ENCODE measurements at regions not wholly inside any gene's neighbourhood (a gene's known extent, or its start where the extent isn't known, plus 50 kb on each side); places are given as distances from the start of the nearest gene placed in this dataset.

- H3K4me3 ChIP-seq (ENCODE audit: low read depth, low read length) = no peak overlapping the region
Measured at GRCh38 chr5:152938630-152939029, 533.6 kb upstream of the NMUR2 start.

GRCh38 chr5:152942633-152943336 lies 537.7 kb upstream of the NMUR2 start:
- H3K4me3 ChIP-seq (ENCODE audit: low read depth, low read length) = no peak overlapping the region
- no peak for DNase-seq (ENCODE audit: low read depth)

More at GRCh38 chr5:152938630-152939029, 533.6 kb upstream of the NMUR2 start:
- DNase-seq (ENCODE audit: low read depth) = no peak

GRCh38 chr5:152953788-152954483 lies 536.5 kb upstream of the GRIA1 start:
- no peak overlapping the region for H3K4me3 ChIP-seq (ENCODE audit: low read depth, low read length)
- no peak for DNase-seq (ENCODE audit: low read depth)

DNA sequence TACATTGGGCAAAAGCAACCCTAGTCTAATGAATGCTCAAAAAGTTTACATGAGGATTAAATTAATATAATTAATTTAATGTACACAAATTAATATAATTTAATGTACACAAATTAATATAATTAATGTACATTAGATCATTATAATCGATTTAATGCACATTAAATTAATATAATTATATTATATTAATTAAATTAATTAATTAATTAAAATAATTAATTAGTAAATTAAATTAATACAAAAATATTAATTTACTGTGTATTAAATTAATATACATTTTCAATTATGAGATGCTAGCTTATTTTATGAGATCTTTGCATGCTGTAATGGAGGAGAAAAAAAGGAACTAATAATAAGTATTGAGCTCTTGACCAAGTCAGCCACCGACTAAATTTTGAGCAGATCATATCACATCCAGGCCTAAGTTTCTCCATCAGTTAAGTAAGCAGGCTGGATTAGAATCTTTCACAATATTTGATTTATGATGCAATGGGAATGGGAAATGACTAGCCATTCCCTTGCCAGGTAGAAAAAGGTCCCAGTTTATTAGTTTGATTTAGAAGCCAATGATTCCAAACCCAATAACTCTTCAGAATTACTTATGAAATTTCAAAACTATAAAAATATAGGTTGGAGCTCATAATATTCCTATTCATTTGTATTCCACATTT lies 533.4 kb upstream of the GRIA1 start:
- no peak for DNase-seq (ENCODE audit: low read depth)
- no peak overlapping the region for H3K4me3 ChIP-seq (ENCODE audit: low read depth, low read length)

DNA sequence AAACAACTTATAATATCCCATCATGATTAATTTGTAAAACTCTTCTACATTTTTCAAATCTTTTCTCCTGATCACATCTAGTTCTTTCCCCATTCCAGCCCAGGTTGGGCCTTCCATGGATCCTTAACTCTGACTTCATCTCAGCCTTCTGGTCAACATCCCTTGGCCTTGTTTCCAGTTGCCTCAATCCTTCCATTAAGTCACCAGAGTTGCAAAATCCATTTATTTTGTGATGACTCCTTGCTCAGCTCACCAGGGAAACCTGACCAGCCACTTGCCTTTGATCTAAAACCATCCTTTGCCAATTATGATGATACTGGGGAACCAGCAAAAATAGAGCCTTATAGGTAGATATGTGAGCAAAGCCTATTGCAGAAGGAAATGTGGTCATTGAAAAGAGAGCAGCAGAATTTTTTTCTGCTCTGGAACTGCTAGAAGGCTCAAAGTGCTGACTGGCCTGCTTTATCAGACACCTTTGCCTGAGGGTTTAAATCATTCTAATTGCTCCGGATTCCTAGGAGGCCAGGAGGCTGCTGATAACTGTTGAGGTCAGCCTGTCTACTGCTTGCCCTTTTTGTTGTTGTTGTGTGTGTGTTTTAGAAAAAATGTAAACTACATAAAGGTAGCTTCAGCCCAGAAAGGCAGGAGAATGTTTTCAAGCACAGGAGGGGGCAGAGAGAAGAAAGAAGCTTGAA lies 512.2 kb upstream of the GRIA1 start:
- no peak for DNase-seq (ENCODE audit: low read depth)

GRCh38 chr5:152987131-152987530 lies 503.3 kb upstream of the GRIA1 start:
- H3K4me3 ChIP-seq (ENCODE audit: low read depth, low read length) = no peak overlapping the region
- no peak for DNase-seq (ENCODE audit: low read depth)

More for the DNA sequence above, 512.2 kb upstream of the GRIA1 start:
- H3K4me3 ChIP-seq (ENCODE audit: low read depth, low read length) = no peak overlapping the region

DNA sequence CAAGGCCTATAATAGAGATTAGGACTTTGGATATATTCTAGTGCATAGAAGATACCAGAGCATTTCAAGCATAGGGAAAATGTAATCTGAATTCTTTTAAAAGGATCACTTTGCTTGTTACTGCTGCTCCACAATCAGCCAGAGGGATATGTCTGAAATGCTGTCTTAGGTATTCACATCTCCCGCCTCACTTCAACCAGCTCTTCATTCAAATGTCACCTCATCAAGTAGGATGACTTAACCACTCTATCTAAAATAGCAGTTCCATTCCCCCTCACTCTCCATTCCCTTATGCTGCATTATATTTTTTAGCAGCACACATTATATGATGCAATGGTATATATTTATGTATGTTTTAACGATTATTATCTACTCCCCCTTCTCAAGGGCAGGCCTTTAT lies 500.3 kb upstream of the GRIA1 start:
- no peak overlapping the region for H3K4me3 ChIP-seq (ENCODE audit: low read depth, low read length)
- no peak for DNase-seq (ENCODE audit: low read depth)

DNA sequence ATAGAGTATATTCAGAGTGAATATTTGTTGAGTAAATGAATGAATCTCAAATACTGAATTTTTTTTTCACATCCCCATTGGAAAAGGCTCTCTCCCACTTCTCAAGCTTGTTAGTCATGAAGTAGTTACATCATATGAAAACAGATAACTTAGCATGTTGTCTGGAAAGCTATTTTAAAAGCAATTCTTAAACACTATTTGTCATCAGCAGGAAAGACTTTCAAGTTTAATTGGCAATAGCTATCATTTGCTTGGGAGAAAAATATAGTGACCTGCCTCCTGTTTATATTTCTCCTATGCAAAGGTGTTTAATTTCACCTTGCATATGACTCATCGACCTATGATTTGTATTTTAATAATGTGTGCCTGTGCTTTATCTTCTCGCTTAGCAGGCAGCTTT lies 499.8 kb upstream of the GRIA1 start:
- DNase-seq (ENCODE audit: low read depth) = no peak
- no peak overlapping the region for H3K4me3 ChIP-seq (ENCODE audit: low read depth, low read length)

DNA sequence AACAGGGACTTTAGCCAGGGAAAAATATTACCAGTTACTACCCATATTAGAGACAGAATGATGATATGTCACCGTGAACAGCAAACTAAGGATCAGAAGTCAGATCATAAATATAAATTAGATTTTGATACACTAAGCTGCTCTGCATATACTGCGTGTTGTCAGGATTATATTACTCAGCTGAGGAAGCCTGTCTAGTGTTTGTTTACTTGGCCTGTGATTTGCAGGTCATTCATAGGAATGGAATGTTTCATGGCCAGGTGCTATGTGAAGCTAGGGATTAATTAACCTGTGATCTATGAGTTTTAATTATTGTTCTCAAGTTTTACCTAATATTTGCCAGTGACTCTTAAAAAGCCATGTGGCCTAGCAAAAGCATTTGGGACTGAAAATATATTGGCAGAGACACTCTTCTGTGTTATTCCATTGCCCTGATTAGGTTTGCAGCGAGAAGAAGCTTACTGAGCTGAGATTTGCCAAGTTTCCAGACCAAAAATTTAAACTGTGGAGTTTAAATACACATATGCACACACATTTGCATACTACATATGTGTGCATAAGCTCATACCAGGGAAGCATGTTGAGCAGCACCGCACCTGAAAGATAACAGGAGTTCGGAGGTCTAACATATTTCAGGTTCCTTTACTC lies 496.3 kb upstream of the GRIA1 start:
- DNase-seq (ENCODE audit: low read depth) = no peak
- no peak overlapping the region for H3K4me3 ChIP-seq (ENCODE audit: low read depth, low read length)

- DNase-seq (ENCODE audit: low read depth) = no peak
- H3K4me3 ChIP-seq (ENCODE audit: low read depth, low read length) = no peak overlapping the region
Measured at GRCh38 chr5:152995214-152995725, 495.2 kb upstream of the GRIA1 start.

DNA sequence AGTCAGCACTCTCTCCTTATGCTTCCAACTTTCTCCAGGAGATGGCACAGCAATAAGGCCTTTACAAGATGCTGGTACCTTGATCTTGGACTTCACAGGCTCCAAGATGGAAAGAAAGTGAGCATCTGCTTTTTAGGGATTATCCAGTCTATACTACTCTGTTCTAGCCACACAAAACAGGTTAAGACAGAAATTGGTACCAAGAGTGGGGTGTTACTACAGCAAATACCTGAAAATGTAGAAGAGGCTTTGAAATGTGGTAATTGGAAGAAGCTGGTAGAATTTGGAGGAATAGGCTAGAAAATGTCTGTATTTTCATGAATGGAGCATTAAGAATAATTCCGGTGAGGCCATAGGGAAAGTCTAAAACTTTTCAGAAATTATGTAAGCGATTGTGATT lies 484.8 kb upstream of the GRIA1 start:
- no peak for DNase-seq (ENCODE audit: low read depth)
- H3K4me3 ChIP-seq (ENCODE audit: low read depth, low read length) = no peak overlapping the region

GRCh38 chr5:153006681-153007080 lies 483.8 kb upstream of the GRIA1 start:
- H3K4me3 ChIP-seq (ENCODE audit: low read depth, low read length) = no peak overlapping the region
- DNase-seq (ENCODE audit: low read depth) = no peak

DNA sequence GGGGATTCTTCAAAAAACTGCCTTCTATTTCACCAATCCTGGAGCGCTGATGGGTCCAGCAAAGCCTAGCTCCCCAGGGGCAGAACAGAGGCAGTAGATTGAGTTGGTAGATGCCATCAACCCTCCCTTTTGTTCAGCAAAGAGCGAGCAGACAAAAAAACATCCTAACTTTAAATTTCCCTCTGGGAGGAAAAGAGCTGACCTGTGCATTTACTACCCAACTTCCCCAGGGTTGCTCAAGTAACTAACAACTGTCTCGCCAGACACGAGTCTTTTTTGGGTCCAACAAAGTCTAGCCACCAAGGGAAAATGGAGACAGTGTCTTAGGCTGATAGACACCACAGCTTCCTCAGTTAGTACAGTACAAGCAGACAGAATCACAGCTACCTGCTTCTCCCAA lies 476.3 kb upstream of the GRIA1 start:
- no peak for DNase-seq (ENCODE audit: low read depth)
- no peak overlapping the region for H3K4me3 ChIP-seq (ENCODE audit: low read depth, low read length)

- no peak overlapping the region for H3K4me3 ChIP-seq (ENCODE audit: low read depth, low read length)
- DNase-seq (ENCODE audit: low read depth) = no peak
Measured at GRCh38 chr5:153018121-153018520, 472.3 kb upstream of the GRIA1 start.

GRCh38 chr5:153030755-153031725 lies 459.4 kb upstream of the GRIA1 start:
- no peak for DNase-seq (ENCODE audit: low read depth)
- H3K4me3 ChIP-seq (ENCODE audit: low read depth, low read length) = no peak overlapping the region

GRCh38 chr5:153039501-153039900 lies 451.0 kb upstream of the GRIA1 start:
- no peak overlapping the region for H3K4me3 ChIP-seq (ENCODE audit: low read depth, low read length)
- DNase-seq (ENCODE audit: low read depth) = no peak

DNA sequence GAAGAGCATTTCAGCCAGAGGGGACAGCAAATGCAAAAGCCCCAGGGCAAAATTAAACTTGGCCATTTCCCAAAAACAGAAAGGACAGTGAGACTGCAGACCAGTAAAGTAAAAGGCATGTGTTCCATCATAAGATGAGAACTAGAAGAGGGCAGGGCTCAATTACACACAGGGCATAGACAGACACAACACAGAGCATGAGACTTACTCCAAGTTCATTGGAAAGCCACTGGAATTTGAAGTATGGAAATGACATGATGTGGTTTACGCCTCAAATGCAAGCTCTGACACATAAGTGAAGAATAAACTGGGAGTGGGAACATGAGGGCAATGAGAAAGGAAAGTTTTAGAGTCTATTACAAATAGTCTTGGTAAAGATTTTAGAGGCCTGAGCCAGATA lies 446.6 kb upstream of the GRIA1 start:
- H3K4me3 ChIP-seq (ENCODE audit: low read depth, low read length) = no peak overlapping the region
- peak; percentile 6 for DNase-seq (ENCODE audit: low read depth)

DNA sequence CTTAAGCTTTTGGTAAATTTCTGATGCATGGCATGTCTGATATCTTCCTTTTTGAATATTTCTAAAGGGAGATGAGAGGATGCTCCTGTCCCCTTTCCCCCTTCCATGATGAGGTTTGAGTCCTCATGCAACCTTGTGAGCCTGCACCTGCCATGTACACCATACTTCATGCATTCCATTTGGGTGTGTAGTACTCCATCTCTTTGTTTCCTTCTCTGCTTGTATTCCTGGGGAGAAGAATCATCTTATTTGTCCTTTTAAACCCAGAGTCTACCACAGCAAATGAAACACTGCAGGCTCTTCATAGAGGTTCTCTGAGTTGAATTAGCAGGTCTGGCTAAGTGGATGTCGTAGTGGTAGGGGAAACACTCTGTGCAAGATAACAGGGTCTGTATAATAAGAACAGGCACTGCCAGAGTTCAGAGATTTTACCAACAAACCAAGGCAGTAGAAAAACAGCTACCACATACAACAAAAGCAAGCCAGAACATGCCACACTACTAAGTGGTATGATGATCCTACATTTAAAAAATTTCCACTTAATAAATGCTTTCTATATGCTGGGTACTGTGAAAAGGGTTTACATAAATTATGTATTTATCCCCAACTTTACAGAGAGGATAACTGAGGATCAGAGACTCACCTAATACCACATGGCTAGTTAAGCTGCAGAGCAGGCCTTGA lies 439.8 kb upstream of the GRIA1 start:
- H3K4me3 ChIP-seq (ENCODE audit: low read depth, low read length) = no peak overlapping the region
- DNase-seq (ENCODE audit: low read depth) = no peak

Data from skeletal muscle cell (primary cell).